ENCODE measurements at regions not wholly inside any gene's neighbourhood (a gene's known extent, or its start where the extent isn't known, plus 50 kb on each side); places are given as distances from the start of the nearest gene placed in this dataset.
"Not testable (repeated sequence)": the region's sequence is repeated elsewhere in the genome, so short reads cannot be mapped to it uniquely, and the experiment has no call there.

DNA sequence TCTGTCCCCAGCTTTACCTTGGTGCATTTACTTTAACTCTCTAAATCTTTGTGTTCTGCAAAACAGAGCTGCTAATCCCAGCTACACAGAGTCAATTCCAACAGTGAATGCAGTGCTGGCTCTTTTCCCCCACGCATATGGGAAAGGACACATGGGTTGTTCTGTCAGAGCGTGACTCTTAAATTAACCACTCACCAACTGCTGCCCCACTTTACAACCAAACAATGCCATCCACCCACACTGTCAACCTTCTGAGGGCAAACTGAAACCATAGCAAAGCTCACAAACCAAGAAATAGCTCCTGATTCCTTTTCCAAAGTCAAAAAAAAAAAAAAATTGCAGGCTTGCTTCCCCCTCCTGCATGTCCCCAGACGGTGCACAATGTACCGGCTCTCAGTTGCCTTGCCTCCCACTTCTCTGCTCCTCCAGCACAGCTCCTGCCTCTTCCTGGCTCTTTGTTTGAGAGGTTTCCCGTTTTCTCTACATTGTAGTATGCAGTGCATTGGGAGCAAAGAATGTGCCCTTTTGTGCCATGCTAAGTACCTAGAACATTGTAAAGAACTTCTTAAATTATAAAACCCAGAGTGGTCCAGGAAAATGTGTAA lies 151.5 kb upstream of the DAPK1 start:
- CTCF ChIA-PET: interaction anchor here (0.7 kb wide), 1 partner anchor 715 kb away, joined by 4 read pairs; no protein-coding TSS in a partner anchor
- POLR2A ChIA-PET: interaction anchor here (0.6 kb wide), 1 partner anchor 1767 kb away, joined by 3 read pairs; no protein-coding TSS in a partner anchor

DNA sequence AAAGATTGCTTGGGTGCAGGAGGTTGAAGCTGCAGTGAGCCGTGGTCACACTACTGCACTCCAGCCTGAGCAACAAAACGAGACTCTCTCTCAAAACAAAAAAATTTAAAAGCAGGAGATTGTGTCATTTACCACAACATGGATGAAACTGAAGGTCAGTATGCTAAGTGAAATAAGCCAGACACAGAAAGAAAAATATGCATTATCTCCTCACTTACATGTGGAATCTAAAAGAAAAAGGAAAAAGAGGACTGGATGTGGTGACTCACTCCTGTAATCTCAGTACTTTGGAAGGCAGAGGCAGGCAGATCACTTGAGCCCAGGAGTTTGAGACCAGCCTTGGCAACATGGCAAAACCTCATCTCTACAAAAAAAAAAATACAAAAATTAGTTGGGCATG lies 146.8 kb upstream of the DAPK1 start:
- ChIA-PET POLR2A (no interaction called here), CTCF (no interaction called here)

DNA sequence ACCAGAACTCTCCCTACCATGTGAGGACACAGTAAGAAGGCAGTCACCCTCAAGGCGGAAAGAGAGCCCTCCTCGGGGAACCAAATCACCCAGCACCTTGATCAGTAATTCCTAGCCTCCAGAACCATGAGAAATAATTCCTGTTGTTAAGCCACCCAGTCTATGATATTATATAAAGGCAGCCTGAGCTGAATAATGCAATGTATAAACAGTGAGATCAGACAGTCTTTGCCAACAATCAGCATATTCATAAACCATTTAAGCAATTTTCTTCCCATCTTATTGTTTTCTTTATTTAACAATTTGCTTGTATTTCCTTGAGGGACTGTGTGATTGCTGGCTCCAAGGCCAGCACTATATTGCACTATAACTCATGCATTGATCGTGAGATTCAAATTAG lies 144.4 kb upstream of the DAPK1 start:
- CTCF ChIA-PET: no interaction called here
- POLR2A ChIA-PET: no interaction called here

DNA sequence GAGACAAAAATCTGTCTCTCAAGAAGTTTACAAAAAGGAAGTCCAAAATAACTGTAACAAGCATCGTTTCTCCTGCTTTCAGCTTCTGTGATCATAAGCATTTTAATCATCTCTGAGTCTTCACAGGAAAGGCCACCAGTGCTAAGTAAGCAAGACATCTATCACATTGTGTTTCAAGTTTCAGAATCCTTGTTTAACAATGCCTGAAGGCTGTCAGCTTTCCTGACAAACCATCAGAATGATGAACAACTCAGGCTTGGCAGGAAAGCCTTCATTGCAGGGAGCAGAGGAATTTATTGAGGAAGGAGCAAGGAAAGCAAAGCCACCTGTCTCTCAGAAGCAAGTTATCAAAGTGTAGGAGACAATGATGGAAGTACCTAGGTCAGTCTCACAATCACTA lies 143.5 kb upstream of the DAPK1 start:
- ChIA-PET CTCF (no interaction called here), POLR2A (no interaction called here)

DNA sequence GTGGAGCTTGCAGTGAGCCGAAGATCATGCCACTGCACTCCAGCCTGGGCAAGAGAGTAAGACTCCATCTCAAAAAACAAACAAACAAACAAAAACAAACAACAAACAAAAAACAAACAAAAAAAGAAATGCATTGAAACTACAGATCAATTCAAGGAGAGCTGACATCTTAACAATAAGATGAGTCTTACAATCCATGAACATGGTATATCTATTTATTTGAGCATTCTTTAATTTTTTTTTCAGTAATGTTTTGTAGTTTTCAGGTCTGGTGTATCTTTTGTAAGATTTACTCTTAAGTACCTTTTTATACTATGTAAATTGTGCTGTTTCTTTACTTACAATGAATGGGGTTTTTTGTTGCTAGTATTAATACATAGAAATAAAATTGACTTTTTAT lies 140.1 kb upstream of the DAPK1 start:
- CTCF ChIA-PET: no interaction called here

DNA sequence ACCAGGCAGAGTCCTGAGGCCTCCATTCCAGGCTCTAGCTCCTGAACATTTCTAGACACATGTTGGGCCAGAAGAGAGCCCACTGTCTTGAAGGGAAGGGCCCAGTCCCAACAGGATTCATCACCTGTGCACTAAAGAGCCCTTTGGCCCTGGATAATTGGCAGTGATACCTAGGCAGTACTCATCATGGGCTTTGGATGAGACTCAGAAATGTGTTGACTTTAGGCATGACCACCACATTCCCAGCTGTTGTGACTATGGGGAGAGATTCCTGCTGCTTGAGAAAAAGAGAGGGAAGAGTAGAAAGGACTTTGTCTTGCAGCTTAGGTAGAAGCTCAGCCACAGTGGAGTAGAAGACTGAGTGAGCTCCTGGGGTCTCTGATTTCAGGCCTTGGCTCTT lies 138.4 kb upstream of the DAPK1 start:
- ChIA-PET CTCF (no interaction called here), POLR2A (no interaction called here)

More for the DNA sequence above, 140.1 kb upstream of the DAPK1 start:
- POLR2A ChIA-PET: no interaction called here

DNA sequence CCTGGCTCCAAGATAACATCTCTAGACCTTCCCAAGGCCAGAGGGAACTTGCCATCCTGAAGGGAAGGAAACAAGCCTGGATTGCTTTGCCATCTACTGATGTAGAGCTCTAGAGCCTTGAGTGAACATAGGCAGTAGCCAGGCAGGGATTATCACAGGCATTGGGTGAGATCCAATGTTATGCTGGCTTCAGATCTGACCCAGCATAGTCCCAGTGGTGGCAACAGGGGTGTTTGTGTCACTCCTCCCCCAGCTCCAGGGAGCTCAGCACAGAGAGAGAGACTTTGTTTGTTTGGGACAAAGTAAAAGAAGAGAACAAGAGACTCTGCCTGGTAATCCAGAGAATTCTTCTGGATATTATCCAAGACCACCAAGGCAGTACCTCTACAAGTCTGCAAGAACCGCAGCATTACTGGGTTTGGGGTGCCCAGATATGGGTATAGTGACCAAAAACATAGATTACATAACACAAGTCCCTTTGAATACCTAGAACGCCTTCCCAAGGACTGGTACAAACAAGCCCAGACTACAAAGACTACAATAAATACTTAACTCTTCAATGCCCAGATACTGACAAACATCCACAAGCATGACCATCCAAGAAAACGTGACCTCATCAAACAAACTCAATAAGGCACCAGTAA lies 137.6 kb upstream of the DAPK1 start:
- POLR2A ChIA-PET: no interaction called here
- CTCF ChIA-PET: no interaction called here

DNA sequence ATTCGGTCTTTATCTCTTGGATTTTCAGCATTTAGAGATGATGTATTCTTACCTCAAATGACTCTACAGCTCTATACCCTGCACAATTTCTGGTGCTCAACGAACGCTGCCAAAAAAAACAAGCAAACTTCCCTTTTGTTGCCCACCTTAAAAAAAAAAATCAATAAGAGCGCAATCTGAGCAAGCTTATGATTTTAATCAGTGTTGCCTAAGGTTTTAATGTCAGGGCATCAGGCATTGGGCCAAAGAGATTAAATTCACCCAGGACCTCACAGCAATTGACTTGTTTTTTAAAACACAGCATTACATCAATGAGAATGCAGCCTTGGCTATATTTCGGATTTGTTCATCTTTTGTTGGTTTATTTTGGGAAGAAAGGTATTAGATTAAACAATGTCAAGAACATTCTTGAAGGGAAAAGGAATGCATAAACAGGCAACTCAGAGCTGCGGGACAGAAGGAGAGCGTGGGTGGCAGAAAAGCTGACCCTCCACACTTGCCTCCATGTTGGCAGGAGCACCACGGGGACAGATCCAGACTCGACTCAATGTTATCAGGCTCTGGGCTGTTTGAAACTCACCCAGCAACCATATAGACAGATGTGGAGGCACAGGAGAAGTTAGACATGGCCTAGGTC lies 127.5 kb upstream of the DAPK1 start:
- POLR2A ChIA-PET: no interaction called here
- CTCF ChIA-PET: interaction anchor here (0.6 kb wide), 1 partner anchor 228 kb away, joined by 3 read pairs; no protein-coding TSS in a partner anchor

DNA sequence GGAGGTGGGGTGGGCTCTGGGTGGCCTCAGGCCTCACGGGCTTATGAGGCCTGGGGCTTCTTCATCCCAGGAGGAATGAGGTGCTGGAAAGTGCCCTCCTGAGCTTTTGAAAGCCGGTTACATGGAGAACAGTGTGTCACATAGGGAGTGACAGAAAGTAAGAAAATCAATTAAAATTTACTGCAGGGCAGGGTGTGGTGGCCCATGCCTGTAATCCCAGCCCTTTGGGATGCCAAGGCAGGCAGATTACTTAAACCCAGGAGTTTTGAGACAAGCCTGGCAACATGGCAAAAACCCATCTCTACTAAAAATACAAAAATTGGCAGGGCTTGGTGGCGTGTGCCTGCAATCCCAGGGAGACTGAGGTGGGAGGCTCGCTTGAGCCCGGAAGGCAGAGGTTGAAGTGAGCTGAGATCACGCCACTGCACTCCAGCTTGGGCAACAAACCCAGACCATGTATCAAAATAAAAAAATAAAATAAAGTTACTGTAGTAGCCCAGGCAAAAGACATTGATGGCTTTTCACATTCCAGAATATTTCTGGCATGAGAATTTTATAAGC lies 125.8 kb upstream of the DAPK1 start:
- ChIA-PET CTCF (no interaction called here), POLR2A (interaction anchor here (0.6 kb wide), 1 partner anchor 677 kb away, joined by 3 read pairs; no protein-coding TSS in a partner anchor)

DNA sequence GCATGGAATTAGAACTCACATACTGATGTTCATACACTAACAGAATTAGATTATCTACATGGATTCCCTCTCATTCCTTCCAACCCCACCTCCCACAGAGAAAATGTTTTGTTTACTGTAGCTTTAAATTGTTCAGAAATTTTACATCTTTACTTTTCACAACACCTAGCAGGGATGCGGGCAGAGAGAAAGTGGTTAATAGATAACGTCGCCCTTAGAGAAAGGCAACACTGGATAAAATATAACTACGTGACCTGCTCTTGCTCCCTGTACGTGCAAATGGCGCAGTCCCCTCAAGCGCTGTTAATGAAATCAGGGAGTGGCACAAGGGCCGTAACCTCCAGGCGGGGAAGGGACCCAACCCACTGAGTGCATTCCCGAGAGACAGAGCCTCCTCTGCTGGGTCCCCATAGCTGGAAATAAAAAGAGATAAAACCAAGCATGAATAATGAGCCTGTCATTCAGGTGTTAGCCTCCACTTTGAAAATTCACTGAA lies 125.3 kb upstream of the DAPK1 start:
- CTCF ChIA-PET: no interaction called here

DNA sequence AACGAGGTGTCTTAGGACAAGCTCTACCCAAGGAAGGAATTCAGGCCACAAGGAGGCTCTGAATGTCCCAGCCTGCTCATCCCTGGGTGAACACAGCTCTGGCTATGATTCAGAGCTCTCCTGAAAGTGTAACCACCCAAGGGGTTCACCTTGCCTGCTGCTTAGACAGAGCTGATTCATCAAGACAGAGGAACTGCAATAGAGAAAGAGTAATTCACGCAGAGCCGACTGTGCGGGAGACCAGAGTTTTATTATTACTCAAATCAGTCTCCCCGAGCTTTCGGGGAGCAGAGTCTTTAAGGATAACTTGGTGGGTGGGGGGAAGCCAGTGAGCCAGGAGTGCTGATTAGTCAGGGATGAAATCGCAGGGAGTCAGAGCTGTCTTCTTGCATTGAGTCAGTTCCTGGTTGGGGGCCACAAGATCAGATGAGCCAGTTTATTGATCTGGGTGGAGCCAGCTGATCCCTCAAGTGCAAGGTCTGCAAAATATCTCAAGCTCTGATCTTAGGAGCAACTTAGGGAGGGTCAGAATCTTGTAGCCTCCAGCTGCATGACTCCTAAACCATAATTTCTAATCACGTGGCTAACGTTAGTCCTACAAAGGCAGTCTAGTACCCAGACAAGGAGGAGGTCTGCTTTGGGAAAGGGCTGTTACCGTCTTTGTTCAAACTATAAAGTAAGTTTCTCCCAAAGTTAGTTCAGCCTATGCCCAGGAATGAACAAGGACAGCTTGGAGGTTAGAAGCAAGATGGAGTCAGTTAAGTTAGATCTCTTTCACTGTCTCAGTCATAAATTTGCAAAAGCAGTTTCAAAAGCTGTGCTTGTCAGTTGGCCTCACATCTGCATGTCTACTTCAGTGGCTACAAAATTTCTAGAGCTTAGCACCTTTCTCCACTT lies 123.4 kb upstream of the DAPK1 start:
- CTCF ChIA-PET: not testable (repeated sequence)
- POLR2A ChIA-PET: interaction anchor here (0.6 kb wide), 1 partner anchor 1632 kb away, joined by 5 read pairs; no protein-coding TSS in a partner anchor

More for the DNA sequence above, 125.3 kb upstream of the DAPK1 start:
- POLR2A ChIA-PET: interaction anchor here (0.6 kb wide), 1 partner anchor 677 kb away, joined by 3 read pairs; no protein-coding TSS in a partner anchor

DNA sequence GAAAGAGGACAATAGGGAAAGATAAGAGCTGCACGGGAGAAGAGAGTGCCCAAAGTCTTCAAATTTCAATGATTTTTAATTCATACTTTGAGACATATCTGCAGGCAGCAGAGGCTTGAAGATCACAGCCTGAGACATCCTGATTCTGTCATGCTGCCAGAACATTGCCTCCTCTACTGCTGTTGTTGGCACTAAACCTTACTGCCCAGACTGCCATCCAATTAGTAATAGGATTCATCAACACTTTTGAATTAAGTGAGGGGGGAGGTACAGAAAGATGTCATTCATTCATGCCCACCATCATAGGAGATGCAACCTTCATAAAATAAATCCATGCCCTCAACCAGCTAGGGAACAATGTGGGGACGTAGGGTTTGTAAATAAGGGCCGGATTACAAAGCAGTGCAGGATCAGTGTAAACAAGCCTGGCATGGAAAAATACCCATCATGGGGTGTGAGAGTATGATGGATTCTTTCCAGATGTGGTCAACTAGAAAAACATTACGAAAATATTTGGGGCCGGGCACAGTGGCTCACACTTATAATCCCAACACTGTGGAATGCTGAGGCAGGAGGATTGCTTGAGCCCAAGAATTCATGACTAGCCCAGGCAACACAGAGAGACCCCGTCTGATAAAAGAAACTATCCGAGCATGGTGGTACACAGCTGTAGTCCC lies 122.1 kb upstream of the DAPK1 start:
- ChIA-PET CTCF (no interaction called here), POLR2A (no interaction called here)

DNA sequence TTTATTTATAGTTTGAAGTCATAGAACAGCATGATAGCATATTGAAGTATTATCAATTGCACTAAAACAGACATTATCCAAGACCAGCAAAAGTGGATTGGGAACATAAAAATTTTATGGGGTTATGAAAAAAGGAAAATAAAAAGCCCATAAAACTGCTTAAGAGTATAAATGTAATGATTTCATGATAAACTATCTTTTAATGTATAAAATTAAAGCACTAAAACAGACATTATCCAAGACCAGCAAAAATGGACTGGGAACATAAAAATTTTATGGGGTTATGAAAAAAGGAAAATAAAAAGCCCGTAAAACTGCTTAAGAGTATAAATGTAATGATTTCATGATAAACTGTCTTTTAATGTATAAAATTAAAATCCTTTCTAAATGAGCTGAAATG lies 119.0 kb upstream of the DAPK1 start:
- ChIA-PET CTCF (no interaction called here), POLR2A (no interaction called here)

DNA sequence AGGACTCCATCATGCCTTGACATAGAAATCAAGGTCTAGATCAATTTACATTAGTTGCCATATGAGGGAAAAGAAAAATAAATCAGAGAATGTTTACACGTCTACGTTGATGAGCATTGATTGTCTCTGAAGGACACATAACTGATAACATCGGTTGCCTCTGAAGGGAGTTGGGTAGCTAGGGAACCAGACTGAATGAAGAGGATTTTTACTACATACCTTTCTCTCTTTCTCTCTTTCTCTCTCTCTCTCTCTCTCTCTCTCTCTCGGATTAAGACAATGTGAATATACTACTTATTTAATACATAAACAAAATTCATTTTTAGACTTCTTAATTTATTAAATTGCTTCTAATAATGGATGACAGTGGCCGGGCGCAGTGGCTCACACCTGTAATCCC lies 118.4 kb upstream of the DAPK1 start:
- ChIA-PET POLR2A (no interaction called here), CTCF (no interaction called here)

DNA sequence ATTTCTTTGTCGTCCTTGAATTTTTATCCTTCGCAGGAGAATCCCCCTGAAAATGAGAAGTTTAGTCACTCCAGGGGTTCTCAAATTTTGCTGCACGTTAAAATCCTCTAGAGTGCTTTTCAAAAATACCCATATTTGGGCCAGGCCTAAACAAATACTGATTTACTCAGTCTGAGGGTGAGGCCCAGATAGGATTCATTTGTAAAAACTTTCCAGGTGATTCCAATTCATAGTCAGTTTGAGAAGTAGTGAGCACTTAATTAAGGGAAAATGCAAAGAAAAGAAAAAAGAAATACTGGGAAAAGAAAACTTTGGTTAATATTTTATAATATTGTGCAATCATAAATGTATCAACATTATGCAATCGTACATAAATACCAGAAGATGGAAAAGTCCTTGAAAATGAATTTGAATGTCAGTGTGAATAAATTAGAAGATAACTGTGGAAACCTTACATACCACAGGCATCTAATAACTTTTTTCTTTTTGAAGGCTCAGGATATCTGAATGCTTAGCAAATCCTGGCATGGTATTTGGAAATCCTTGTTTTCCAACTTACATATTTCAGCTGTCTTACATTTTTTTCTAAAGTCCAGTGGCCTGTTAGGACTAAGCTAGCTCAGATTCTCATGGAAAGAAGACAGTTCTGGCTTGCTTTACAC lies 116.5 kb upstream of the DAPK1 start:
- POLR2A ChIA-PET: no interaction called here
- CTCF ChIA-PET: no interaction called here

DNA sequence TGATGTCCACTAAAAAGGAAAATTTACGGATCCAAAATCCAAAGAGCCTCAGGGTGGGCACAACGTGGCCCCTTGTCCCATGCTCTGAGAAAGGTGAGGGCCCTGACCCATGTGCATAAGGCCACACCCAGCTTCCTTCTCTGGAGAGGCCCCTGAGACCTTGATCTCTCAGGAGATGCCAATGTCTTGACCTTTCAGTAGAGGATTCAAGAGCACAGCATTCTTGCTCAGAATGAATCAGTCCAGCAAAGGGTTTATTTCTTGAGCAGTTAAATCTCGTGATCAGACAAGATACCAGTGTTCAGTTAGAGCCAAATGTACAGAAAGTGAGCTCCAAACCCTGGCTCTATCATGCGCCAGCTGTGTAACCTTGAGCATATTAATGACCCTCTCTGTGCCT lies 115.9 kb upstream of the DAPK1 start:
- POLR2A ChIA-PET: no interaction called here

DNA sequence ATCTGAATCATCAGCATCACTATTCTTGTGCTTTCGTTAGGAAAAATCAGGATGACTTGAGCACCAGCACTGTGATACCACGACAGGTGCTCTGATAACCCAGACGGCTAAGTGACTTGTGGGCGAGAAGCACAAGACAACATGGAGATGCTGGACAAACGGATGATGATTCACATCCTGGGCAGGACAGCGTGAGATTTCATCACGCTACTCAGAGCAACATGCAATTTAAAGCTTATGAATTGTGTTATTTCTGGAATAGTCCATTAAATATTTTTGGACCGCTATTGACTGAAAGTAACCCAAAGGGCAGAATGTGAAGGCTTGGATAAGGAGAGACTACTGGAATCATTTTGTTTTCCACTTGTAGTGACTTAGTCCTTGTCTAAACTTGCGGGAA lies 114.8 kb upstream of the DAPK1 start:
- ChIA-PET CTCF (no interaction called here), POLR2A (no interaction called here)

More for the DNA sequence above, 115.9 kb upstream of the DAPK1 start:
- CTCF ChIA-PET: no interaction called here

DNA sequence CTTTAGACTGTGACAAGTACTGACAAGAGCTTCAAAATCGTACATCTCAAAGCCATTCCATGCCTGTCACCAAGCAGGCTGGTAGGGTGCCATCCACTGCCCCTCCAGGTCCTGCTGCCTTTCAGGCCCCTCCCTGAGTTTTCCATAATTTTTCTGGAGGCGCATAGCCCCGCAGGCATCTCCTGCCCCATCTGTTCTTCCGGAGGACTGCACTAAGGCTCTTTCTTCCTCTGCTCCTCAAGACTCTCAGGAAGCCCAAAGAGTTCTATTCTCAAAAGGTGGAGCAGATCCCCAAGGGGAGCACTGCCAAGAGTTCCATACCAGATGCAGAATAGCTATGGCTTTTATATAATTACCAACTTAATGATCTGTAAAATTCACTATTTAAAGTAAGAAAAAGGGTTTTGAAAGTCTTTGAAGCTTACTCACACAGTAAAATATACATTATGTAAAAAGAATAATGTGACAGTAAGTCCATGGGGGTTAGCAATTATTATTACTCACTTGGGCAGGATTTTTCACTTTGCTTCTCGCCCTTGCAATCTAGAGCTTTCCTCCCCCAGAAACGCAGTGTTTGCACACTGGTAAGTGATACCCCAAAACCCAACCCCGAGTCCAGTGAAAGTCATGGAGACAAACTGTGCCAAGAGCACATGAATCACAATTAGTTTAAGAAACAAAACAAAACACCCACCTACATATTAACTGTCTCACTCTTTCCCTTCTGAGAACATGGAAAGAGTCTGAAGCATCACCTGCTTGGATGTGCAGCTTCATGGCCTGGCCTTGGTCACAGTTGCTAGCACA lies 114.1 kb upstream of the DAPK1 start:
- CTCF ChIA-PET: no interaction called here
- POLR2A ChIA-PET: no interaction called here
